B cell (primary cell): ENCODE measurements at regions not wholly inside any gene's neighbourhood (a gene's known extent, or its start where the extent isn't known, plus 50 kb on each side); places are given as distances from the start of the nearest gene placed in this dataset.

ENCODE experiments used
- ATAC-seq: fragments of 200-7000 bp; cut with Tn5 transposase; one replicate; pipeline ENCODE4 v1.10.0; 2021; ENCODE audit warnings: low read depth, mild to moderate bottlenecking, moderate number of reproducible peaks, moderate library complexity
- CTCF ChIA-PET: fragments of 350-600 bp; sonication (Branson Sonifier 250); formaldehyde crosslinking; loops from one replicate; lab custom pipeline; 2021; ENCODE audit warnings: antibody characterized with exemption, inconsistent platforms; lab: Charles Lee
- POLR2A ChIA-PET: fragments of 350-600 bp; sonication (Branson Sonifier 250); formaldehyde crosslinking; loops from one replicate; lab custom pipeline; 2021; ENCODE audit warnings: antibody characterized with exemption; lab: Charles Lee
- DNase-seq: peaks from one replicate; pipeline ENCODE4 v3.0.0; 2013
- H2AFZ ChIP-seq: 2 replicates; pipeline ENCODE4 v1.6.1; 2012; ENCODE audit warnings: mild to moderate bottlenecking, low read depth, low read length; ENCODE audit not compliant: insufficient read depth, poor library complexity, severe bottlenecking
- H3K27ac ChIP-seq, 2 donors: 1 replicate in 1 of 2; 2 replicates in 1 of 2; pipeline ENCODE4 v1.5.1; 2012 to 2013; ENCODE audit warnings: low read length in 2 of 2, mild to moderate bottlenecking in 2 of 2, moderate library complexity in 1 of 2
- H3K27me3 ChIP-seq, 4 experiments: fragments of 200-600 bp in 1 of 4; sonication (generic) in 1 of 4; replicated peaks in 1 of 4; 1 replicate in 2 of 4; 2 replicates in 2 of 4; pipeline versions ENCODE4 v1.6.1 to v1.7.0; 2013 to 2016; ENCODE audit warnings: low read length in 3 of 4, mild to moderate bottlenecking in 2 of 4, mixed read lengths in 1 of 4, moderate library complexity in 1 of 4; ENCODE audit not compliant: insufficient read depth in 4 of 4, control insufficient read depth in 3 of 4; ENCODE audit errors: control extremely low read depth in 1 of 4
- H3K36me3 ChIP-seq, 2 experiments: replicated peaks in 1 of 2; 1 replicate in 1 of 2; 2 replicates in 1 of 2; pipeline versions ENCODE4 v1.6.1 to v1.7.1; 2013; ENCODE audit warnings: low read length in 1 of 2; ENCODE audit not compliant: insufficient read depth in 2 of 2, control insufficient read depth in 1 of 2; ENCODE audit errors: control extremely low read depth in 1 of 2, extremely low read depth in 1 of 2
- H3K4me1 ChIP-seq, 2 donors: fragments of 200-600 bp in 1 of 2; sonication (generic) in 1 of 2; 1 replicate in 1 of 2; 2 replicates in 1 of 2; pipeline versions ENCODE4 v1.5.1 to v1.6.1; 2013 to 2017; ENCODE audit warnings: low read length in 2 of 2; ENCODE audit not compliant: control insufficient read depth in 2 of 2, insufficient read depth in 2 of 2
- H3K4me2 ChIP-seq: replicated peaks from 2 replicates; pipeline ENCODE3; 2012; ENCODE audit warnings: mild to moderate bottlenecking, low read depth, low read length; ENCODE audit not compliant: poor library complexity, severe bottlenecking
- H3K4me3 ChIP-seq, 5 experiments: fragments of 200-600 bp in 1 of 5; sonication (generic) in 1 of 5; 1 replicate in 3 of 5; 2 replicates in 2 of 5; pipeline versions ENCODE4 v1.5.1 to v1.7.0; 2011 to 2016; ENCODE audit warnings: low read length in 4 of 5, mild to moderate bottlenecking in 4 of 5, low read depth in 2 of 5, control low read depth in 1 of 5, moderate library complexity in 1 of 5; ENCODE audit not compliant: insufficient read depth in 1 of 5; ENCODE audit errors: control extremely low read depth in 1 of 5, extremely low read depth in 1 of 5
- H3K79me2 ChIP-seq: fragments of 200-600 bp; sonication (generic); one replicate; pipeline ENCODE4 v1.6.0; 2016; ENCODE audit warnings: low read length; ENCODE audit not compliant: control insufficient read depth, insufficient read depth
- H3K9ac ChIP-seq: fragments of 200-600 bp; sonication (generic); 2 replicates; pipeline ENCODE4 v1.6.1; 2017; ENCODE audit warnings: mild to moderate bottlenecking, low read length, moderate library complexity
- H3K9me3 ChIP-seq, 3 donors: one replicate each; pipeline versions ENCODE4 v1.6.1 to v1.7.1; 2013; ENCODE audit warnings: low read length in 2 of 3; ENCODE audit not compliant: control insufficient read depth in 2 of 3, insufficient read depth in 1 of 3; ENCODE audit errors: control extremely low read depth in 1 of 3
- H4K20me1 ChIP-seq: 2 replicates; pipeline ENCODE4 v1.6.0; 2012; ENCODE audit warnings: mild to moderate bottlenecking, low read length; ENCODE audit not compliant: insufficient read depth, control insufficient read depth, poor library complexity, severe bottlenecking
- H3K27ac Mint-ChIP-seq: one replicate; pipeline ENCODE4 v1.8.0; 2021; ENCODE audit warnings: mixed read lengths
- H3K27me3 Mint-ChIP-seq: one replicate; pipeline ENCODE4 v1.8.0; 2021; ENCODE audit warnings: mixed read lengths
- H3K4me1 Mint-ChIP-seq: one replicate; pipeline ENCODE4 v1.8.0; 2021; ENCODE audit warnings: mixed read lengths
- H3K4me3 Mint-ChIP-seq: one replicate; pipeline ENCODE4 v1.8.0; 2021; ENCODE audit warnings: mixed read lengths
- H3K9me3 Mint-ChIP-seq: one replicate; pipeline ENCODE4 v1.8.0; 2022; ENCODE audit warnings: mixed read lengths; ENCODE audit not compliant: insufficient read depth
- EZH2 ChIP-seq: IDR thresholded peaks from 2 replicates; pipeline ENCODE4 v1.6.1; 2012; ENCODE audit warnings: borderline replicate concordance, low read depth, mild to moderate bottlenecking, moderate library complexity, low read length; ENCODE audit not compliant: insufficient read depth, poor library complexity, severe bottlenecking
- WGBS: methylation state at CpG from one replicate; pipeline ENCODE4 v1.1.5; 2013; ENCODE audit warnings: missing lambda C conversion rate; ENCODE audit not compliant: insufficient coverage; 5-methylcytosine and 5-hydroxymethylcytosine counted together
- intact Hi-C: fragments of 100-400 bp; cut with micrococcal nuclease; formaldehyde crosslinking; loops from one replicate; pipeline ENCODE4 v1.10.0; 2022
- TF ChIP-seq, protein P1 (sequence below): fragments of 200-600 bp; IDR thresholded peaks from one replicate; pipeline ENCODE4 v1.8.0; 2022; ENCODE audit warnings: antibody characterized with exemption, mild to moderate bottlenecking

DNA sequence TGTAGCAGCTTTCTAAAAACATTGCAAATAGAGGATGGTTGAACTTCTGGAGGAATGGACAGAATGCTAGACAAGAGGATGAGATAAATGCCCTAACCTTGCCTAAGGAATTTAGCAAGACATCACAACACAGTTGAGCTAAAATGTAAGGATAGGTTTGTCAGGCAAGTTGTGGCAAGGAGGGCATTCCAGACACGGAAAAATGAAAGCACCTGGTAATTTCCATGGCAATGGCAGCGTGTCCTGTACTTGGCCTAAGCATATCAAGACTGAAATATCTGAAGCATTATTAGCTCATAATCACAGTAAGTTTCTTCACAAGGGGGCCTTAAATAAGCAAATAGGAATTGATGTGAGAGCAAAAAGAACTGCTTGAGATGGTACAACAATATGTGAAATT lies 105.1 kb upstream of the USP25 start:
- Histone ChIP-seq H3K4me1 (no peaks in the 10 kb centered on the region), H3K79me2 (no peaks in the 10 kb centered on the region), H3K4me3 (no peak overlapping the region), H4K20me1 (no peaks in the 10 kb centered on the region), H3K4me2 (no peak overlapping the region), H3K27ac (no peak overlapping the region), H2AFZ (no peak overlapping the region), H3K9ac (no peak overlapping the region), H3K36me3 (no peaks in the 10 kb centered on the region), H3K9me3 (no peaks in the 10 kb centered on the region), H3K27me3 (no peaks in the 10 kb centered on the region)
- ChIA-PET CTCF (no interaction called here), POLR2A (no interaction called here)
- no peak for ATAC-seq
- TF ChIP-seq, protein P1, sequence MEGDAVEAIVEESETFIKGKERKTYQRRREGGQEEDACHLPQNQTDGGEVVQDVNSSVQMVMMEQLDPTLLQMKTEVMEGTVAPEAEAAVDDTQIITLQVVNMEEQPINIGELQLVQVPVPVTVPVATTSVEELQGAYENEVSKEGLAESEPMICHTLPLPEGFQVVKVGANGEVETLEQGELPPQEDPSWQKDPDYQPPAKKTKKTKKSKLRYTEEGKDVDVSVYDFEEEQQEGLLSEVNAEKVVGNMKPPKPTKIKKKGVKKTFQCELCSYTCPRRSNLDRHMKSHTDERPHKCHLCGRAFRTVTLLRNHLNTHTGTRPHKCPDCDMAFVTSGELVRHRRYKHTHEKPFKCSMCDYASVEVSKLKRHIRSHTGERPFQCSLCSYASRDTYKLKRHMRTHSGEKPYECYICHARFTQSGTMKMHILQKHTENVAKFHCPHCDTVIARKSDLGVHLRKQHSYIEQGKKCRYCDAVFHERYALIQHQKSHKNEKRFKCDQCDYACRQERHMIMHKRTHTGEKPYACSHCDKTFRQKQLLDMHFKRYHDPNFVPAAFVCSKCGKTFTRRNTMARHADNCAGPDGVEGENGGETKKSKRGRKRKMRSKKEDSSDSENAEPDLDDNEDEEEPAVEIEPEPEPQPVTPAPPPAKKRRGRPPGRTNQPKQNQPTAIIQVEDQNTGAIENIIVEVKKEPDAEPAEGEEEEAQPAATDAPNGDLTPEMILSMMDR: no peak
- no peak for TF ChIP-seq EZH2
- Mint-ChIP-seq H3K27me3 (peaks cover 9% of the 10 kb centered on the region), H3K9me3 (no peaks in the 10 kb centered on the region), H3K4me1 (no peaks in the 10 kb centered on the region), H3K27ac (no peak overlapping the region), H3K4me3 (no peak overlapping the region)
- intact Hi-C loops: no loop called here
- 100% methylated on average over 1 of the region's 2 CpGs for WGBS
- DNase-seq: no peak

DNA sequence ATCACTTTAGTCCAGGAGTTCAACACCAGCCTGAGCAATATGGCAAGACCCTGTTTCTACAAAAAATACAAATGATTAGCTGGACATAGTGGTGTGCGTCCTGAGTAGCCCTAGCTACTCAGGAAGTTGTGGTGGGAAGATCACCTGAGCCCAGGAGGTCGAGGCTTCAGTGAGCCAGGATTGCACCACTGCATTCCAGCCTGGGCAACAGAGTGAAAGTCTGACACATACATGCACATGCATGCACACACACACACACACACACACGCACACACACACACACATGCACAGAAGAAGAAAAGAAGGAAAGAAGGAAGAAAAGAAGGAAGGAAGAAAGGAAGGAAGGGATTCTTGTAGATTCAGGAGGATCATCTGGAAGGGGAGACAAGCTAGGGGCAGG lies 104.4 kb upstream of the USP25 start:
- no peaks in the 10 kb centered on the region for H3K4me1 ChIP-seq
- ATAC-seq (no peak), DNase-seq (no peak)
- no peak overlapping the region for H3K4me3 ChIP-seq
- Mint-ChIP-seq H3K27ac (no peak overlapping the region), H3K9me3 (no peaks in the 10 kb centered on the region), H3K4me3 (no peak overlapping the region), H3K27me3 (peaks cover 9% of the 10 kb centered on the region), H3K4me1 (no peaks in the 10 kb centered on the region)
- H3K36me3 ChIP-seq: no peaks in the 10 kb centered on the region
- H2AFZ ChIP-seq: no peak overlapping the region
- no peak for TF ChIP-seq EZH2
- TF ChIP-seq, protein P1: no peak
- no CpG with 5 or more reads among the region's 3 CpGs for WGBS
- no peak overlapping the region for H3K4me2 ChIP-seq
- ChIA-PET CTCF (no interaction called here), POLR2A (no interaction called here)
- H4K20me1 ChIP-seq: no peaks in the 10 kb centered on the region
- H3K79me2 ChIP-seq: no peaks in the 10 kb centered on the region
- intact Hi-C loops: no loop called here
- H3K9ac ChIP-seq: no peak overlapping the region
- H3K9me3 ChIP-seq: no peaks in the 10 kb centered on the region
- no peak overlapping the region for H3K27ac ChIP-seq
- no peaks in the 10 kb centered on the region for H3K27me3 ChIP-seq
